HG03045 (cell line): ENCODE measurements at regions not wholly inside any gene's neighbourhood (a gene's known extent, or its start where the extent isn't known, plus 50 kb on each side); places are given as distances from the start of the nearest gene placed in this dataset.
"Not testable (repeated sequence)": the region's sequence is repeated elsewhere in the genome, so short reads cannot be mapped to it uniquely, and the experiment has no call there.

Experiments used
- ATAC-seq: cut with Tn5 transposase; IDR thresholded peaks from one replicate; pipeline ENCODE4 v1.9.1; 2021; ENCODE audit warnings: mild to moderate bottlenecking, moderate library complexity; ENCODE audit not compliant: unreplicated experiment

DNA sequence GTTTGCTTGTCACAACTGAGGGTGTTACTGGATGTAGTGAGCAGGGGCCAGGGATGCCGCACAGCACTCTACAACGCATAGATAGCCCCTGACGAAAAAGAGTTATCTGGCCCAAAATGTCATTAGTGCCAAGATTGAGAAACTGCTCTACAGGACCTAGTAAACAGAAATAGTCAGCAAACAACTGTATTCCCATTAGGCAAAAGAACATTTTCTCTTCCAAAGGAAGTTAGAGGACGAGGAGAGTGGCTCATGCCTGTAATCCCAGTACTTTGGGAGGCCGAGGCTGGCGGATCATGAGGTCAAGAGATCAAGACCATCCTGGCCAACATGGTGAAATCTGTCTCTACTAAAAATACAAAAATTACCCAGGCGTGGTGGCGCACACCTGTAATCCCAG is 189.1 kb downstream of the DUSP10 start:
- not testable (repeated sequence) for ATAC-seq

DNA sequence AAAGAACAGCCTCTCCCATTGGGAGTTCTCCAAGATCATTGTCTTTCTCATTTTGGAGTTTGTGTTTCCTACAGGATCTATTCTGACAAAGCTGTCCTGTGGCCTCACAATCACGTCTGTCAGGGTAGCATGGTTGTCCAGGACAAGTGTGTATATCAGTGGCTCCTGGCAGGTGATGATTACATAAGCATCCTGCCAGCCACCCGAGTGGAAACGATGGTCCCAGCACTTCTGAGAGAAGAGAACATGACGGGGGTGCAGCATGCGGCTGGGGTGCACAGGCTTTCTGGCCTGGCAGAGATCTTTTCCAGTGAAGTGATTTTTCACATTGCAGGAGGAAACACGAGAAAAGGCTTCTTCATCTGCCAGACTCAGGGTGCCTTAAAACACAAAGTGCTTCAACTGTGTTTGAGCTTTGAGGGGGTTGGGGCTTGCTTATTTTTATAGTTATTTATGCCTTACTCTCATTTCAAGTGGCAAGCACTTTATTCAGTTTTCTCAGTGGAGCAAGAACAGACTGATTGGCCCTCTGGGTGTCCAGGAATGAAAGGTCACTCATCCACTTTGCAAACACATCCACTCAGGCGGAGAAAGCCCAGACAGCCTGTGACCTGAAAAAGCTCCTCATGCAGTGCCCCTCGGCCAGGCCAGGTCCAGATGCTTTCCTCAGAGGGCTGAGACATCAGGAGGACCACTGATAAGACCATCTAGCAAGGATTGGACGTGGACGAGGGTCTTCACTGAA is 186.0 kb downstream of the DUSP10 start:
- ATAC-seq = no peak

DNA sequence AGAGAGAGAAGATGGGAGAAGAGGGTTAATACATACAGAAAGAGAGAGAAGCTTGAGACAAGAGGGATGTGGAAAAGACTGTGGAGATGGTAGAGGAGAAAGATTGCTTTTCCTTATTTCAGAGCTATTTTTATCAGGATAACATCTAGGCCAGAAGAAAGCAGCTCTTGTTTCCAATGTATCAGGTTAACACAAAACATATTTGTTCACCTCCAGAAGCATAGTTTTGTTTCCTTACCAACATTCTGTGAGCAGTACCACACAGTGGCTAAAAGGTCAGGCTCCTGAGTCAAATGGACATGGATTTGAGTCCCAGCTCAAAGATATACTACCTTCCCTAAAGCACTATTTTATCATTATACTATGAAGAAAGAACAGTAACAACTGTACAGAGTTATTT is 185.5 kb downstream of the DUSP10 start:
- no peak for ATAC-seq

DNA sequence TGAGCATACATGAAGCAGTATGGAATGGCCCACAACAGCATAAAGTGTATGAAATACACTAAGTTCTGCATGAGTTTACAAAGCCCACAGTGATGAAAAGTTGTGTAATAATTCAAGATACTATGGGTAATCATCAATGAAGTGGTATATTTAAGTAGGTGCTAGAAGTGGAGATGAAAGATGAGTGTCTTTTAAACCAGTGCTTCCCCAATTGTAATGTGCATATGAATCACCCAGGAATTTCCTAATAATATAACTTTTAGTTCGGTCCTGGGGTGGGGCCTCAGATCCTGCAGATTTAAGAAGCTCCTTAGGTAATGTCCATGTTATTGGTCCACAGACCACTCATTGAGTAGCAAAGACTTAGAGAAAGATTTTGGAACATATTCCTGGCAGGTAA is 184.9 kb downstream of the DUSP10 start:
- no peak for ATAC-seq

DNA sequence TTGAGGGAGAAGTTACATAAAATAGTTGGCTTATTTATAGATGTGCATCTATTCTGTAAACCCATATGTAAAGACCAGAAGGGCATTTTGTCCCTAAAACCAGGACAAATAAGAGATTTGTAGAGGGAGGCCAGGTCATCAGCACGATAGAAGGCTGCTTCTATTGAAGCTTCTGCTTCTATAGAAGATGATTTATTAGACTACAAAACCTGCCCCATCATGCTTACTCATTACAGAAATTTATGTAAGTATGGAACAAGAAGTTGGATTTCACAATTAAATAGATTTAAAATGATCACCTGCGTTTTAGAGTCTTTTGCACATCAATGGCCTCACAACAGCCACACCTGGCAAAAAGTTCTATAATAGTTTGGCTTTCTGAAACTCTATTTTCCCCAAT is 183.5 kb downstream of the DUSP10 start:
- ATAC-seq = no peak

DNA sequence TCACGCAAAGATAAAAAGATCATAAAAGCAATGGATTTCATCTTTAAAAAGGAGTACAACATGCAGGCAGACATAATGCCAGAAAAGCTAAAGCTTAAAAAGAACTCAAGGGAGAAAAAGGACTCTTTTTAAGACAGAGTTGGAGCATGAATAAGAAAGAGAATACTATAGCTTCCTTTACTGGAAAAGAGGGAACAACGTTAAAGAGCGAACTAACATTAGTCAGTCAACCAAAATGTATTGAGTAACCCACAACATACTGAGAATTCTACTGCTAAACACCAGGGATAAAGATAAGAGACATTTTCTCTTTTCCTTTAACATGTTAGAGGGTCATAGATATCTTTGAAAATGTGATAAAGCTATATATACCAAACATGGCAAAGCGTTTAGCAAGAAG is 182.0 kb downstream of the DUSP10 start:
- ATAC-seq = no peak

DNA sequence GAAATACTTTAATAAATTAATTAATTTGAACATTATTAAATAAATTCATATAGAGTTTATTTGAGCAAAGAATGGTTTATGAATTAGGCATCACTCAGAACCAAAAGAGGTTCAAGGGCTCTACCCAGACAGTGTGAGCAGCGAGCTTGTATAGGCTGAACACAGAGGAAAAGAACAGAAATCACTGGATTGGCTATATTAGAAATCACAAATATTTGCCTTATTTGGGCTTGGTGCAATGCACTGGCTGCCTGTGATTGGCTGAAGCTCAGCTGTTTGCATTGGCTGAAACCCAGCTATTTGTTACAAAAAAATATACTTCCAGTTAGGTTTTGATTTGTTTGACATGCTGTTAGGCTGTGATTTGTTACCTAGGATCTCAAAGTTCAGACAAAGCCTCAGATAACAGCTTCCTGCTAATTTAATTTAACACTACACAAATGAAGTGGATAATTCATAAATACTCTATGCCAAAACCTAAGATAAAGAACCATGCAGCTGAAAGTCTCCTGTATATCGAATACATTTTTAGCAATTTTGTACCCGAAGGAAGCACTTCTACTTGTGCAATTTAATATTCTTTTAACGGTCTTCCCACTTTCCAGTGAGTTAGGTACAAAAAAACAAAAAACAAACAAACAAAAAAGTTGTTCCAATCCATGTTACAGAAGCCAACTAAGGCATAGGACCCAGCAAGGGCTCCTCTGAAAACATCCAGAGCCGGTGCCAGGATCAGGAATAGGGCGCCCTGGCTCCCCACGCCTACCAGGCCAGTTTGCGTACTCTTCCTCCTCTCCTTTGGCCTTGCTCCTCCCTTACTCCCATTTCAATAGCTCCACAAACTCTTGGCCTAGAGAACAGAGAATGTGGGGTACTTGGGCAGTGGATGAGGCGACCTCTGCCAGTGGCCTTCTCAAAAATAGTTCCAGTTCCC is 179.1 kb downstream of the DUSP10 start:
- ATAC-seq = no peak

DNA sequence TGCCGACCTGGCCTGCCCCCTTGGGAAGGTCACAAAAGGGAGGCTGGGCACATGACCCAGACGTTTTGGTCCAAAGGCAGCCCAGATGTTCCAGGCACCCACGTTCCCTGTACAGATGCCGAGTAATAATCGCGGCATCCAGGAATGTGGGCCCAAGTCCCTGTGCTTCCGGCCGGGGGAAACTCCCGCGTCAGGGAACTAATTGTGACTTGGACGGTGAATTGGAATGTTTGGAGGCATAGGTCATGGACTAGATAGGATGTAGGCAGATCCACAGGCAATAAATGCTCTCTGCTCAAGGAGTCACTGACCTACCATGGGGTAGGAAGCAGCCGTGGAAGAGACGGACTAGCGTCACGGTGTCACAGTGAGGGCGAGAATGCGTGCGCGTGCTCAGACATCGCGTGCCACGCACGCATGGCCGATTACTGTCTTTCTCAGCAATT is 178.4 kb downstream of the DUSP10 start:
- ATAC-seq = no peak

DNA sequence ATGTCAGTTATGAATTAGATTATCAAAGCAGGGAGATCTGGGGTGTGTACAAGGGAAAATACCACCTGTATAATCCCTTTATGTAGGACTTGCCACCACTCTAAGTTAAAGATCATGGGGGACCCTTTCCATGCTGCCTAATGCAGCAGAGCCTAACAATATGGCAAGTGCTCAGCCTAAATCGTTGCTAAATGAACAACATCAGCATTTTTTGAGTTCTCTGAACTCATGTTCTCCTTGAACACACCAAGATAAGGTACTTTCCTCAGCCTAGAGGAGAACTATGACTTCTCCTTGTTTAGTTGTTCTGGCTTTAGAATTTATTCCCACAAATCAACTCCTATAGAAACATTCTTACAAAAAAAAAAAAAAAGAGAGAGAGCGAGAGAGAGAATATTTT is 177.0 kb downstream of the DUSP10 start:
- no peak for ATAC-seq

DNA sequence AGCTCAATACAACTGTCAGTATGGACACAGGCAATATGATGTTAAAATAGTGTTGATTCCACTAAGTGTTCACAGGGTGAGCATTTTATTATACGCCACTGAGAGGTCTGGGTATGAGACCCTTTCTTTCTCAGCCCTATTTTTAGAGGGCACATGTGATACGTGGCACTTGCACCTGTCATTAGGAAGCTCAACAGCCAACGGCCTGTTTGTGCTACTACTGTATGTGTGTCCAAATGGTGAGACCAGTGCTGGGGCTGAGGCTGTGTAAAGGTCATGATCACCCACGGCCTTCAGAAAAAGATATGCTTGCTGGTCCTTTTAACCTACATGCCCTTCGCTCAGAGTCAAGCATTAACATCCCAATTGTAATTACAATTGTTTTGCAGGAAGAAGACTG is 176.2 kb downstream of the DUSP10 start:
- no peak for ATAC-seq

DNA sequence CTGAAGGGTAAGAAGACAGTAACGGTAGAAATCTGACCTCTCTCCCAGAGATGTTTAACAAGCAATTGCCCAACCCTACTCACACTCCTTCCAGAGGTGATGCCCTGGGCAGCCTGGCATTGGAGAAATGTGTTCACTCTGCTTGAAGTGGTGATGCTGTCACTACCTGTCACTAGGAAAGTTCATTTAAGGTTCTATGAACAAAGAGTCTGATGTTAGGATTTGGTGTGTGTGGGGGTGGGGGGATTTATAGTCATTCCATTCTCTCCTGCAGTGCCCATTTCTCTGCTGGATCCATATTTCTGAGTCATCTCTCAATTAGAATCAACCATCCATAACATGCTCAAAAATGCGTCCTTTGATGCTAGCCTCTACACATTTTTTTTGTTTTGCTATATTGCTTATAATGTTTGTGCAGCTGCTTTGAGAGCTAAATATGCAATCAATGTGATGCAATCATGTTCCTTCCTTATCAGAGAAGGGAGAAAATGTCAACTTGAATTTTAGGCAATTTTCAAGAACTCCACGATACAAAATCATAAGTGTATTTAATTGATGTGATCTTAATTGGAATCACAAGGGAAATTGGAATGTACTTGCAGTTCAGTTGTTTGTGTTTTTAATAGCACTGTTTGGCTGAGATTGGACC is 173.9 kb downstream of the DUSP10 start:
- no peak for ATAC-seq

DNA sequence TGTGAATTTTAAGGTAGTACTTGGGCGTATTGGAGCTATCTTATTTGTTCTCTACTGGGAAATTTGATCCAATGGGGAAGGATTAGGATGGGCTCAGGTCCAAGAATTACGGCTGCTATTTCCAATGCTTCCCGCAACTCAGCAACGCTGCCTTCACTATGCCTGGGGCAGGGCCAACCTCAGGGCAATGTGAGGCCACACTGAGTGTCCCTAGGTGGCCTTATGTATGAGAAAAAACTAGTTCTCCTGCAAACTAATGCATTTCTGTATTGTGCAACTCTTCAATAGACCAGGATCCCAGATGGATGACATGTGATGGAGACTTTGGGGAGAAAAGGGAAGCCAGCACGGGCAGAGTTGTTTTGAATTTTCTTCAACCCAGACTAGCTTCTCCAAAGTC is 168.1 kb downstream of the DUSP10 start:
- ATAC-seq = no peak

DNA sequence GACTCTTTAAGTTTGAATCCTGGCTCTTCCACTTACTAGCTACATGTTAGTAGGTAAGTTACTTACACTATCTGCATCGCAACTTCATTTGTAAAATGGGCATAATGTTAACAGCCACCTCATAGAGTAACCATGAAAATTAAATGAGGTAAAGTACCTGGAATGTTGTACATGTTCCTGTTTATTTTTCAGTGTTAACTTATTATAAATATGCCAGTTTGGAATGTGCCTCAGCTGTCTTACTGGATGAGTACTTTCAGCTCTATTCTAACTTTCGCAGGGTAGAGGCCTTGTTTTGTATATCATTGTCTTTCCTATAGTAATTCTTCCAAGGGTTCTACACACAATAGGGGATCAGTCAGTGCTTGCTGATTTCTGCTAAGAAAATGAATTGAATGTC is 167.4 kb downstream of the DUSP10 start:
- ATAC-seq = no peak

DNA sequence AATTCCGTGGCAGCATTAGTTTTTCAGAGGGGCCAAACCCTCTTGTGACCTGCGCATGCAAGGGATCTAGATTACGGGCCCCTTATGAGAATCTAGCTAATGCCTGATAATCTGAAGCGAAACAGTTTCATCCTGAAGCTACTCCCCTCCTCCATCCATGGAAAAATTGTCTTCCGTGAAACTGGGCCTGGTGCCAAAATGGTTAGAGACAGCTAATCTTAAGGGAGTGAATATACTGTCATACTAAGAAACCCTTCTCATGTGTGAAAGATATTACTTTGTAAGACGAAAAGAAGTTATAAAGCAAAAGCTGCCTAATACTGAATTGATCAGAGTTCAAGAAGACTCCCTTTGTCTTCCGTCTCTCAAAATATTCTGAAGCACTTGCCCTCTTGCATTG is 166.3 kb downstream of the DUSP10 start:
- ATAC-seq = no peak

DNA sequence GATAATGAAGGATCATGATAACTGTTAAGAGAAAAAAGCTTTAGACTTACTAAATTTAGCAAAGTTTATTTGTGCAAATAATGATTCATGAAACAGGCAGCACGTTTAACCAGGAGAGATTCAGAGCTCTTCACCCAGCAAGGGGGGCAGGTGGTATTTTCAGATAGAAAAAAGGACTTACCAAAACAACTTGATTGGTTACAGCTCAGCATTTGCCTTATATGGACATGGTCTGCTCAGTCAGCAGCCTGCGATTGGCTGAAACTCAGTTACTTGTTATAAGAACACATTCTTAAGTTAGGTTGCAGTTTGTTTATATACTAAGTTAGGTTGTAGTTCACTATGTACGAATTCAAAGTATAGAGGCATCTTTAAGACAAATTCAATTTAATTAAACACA is 165.6 kb downstream of the DUSP10 start:
- no peak for ATAC-seq

DNA sequence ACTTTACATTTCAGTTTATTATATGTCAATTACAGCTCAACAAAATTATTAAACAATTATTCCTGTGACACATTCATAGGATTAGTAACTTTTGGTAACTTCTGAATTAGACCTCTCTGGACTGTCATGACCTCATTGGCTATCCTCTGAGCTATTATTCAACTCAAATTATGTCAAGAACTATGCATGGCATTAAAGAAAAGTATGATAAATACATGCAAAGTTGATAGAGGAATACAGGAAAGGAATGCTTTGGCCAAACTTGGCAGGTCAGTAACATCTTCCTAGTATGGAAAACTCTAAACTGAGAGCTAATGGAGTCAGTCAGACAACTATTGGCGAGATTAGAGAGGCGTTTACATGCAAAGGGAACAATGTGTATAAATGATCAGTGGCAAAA is 158.4 kb downstream of the DUSP10 start:
- no peak for ATAC-seq

DNA sequence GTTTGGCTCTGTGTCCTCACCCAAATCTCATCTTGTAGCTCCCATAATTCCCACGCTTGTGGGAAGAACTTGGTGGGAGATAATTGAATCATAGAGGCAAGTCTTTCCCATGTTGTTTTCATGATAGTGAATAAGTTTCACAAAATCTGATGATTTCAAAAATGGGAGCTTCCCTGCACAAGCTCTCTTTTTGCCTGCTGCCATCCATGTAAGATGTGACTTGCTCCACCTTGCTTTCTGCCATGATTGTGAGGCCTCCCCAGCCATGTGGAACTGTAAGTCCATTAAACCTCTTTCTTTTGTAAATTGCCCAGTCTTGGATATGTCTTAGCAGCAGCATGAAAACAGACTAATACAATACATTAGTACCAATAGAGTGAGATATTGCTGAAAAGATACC is 154.9 kb downstream of the DUSP10 start:
- ATAC-seq = not testable (repeated sequence)

DNA sequence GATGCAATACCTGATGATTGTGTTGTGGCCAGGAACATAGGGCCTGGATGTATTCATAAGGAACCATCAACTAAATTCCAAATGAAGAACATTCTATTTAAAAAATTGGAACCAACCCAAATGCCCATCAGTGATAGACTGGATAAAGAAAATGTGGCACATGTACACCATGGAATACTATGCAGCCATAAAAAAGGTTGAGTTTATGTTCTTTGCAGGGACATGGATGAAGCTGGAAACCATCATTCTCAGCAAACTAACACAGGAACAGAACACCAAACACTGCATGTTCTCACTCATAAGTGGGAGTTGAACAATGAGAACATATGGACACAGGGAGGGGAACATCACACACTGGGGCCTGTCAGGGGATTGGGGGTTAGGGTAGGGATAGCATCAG is 150.6 kb downstream of the DUSP10 start:
- ATAC-seq = not testable (repeated sequence)

DNA sequence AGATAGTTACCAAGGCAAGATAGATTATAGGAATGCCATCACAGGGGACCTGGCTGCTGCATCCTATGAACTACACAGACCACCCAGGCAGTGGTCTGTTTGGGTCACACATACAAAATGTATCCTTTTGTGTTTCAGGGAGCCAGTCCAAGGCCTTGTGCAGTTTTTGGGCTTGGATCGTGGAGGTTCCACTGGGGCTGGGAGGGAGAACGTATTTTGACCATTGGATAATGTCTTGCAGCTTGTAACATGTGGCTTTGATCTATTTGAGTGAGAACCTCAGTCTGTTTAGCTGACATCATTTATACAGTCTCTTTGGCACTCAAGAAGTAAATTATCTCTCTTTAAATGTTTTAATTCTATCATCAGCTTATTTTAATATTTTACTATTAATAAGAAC is 147.3 kb downstream of the DUSP10 start:
- no peak for ATAC-seq

DNA sequence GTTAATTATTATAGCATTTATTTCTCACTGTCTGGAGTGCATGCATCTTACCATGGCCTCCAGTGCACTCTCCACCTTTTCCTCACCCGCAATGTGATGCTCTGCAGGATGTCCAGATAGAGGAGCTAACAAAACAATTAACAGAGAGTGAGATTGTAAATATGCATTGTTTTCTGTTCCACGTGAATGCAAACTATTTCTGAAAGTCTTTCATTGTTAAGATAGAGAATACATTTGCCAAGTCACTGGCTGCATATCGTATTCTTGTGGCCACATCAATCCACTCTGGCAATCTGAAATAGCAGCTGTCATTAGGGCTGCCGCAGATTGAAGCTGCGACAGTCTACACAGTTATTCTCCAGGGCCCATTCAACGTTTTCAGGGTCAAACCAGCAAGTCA is 143.8 kb downstream of the DUSP10 start:
- no peak for ATAC-seq

DNA sequence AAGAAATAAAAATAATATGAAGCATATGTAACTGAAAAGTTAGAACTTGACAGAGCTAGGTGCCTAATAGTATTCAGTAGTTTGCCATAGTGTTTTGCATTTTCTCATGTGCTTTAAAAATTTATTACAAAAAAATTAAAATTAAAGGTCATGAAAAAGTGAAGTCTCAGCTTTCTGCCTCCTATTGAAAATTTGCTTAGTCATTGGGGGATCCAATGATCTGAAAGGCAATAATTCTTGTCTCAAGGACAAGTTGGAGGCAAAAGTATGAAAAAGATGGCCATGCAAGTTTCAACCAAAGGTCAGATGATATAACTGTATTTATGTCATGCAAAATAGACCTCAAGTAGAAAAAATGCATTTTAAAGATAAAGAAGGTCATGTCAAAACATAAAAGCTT is 140.7 kb downstream of the DUSP10 start:
- no peak for ATAC-seq

DNA sequence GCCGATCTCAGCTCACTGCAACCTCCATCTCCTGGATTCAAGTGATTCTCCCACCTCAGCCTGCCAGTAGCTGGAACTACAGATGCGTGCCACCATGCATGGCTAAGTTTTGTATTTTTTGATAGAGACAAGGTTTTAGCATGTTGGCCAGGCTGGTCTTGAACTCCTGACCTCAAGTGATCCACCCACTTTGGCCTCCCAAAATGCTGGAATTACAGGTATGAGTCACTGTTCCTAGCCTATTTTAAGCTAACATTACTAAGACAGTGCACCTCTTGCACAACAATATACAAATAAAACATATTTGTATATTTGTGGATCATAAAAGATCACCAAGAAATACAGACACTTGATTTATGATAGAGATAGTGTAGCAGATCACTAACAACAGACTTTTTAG is 139.1 kb downstream of the DUSP10 start:
- ATAC-seq = no peak
